AG09319 (cell line): ENCODE measurements at regions not wholly inside any gene's neighbourhood (a gene's known extent, or its start where the extent isn't known, plus 50 kb on each side); places are given as distances from the start of the nearest gene placed in this dataset.

ENCODE experiments used
- DNase-seq: peaks from one replicate; pipeline ENCODE4 v3.0.0-alpha.2; 2010; ENCODE audit warnings: low read depth; ENCODE audit errors: extremely low read depth
- CTCF ChIP-seq: IDR thresholded peaks from 2 replicates; pipeline ENCODE4 v1.5.1; 2011; ENCODE audit warnings: low read depth, mild to moderate bottlenecking, inconsistent platforms, low read length, moderate library complexity

DNA sequence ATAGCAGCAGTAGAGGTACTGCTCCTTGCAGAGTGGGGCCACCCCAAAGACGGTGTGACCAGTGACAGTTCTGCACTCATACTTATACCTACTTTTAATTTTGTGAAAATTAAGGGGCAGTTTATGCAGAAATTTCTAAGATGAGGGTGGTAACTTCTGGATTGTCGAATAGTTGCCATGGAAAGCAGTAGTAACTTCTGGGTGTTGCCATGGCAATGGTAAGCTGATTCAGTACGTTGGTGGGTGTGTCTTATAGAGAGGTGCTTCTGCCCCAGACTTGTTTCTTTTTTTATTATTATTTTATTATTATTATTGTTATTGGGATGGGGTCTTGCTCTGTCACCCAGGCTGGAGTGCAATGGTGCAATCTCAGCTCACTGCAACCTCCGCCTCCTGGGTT, 82.8 kb upstream of the L3MBTL4 start:
- no peak for DNase-seq
- no peak for TF ChIP-seq CTCF

DNA sequence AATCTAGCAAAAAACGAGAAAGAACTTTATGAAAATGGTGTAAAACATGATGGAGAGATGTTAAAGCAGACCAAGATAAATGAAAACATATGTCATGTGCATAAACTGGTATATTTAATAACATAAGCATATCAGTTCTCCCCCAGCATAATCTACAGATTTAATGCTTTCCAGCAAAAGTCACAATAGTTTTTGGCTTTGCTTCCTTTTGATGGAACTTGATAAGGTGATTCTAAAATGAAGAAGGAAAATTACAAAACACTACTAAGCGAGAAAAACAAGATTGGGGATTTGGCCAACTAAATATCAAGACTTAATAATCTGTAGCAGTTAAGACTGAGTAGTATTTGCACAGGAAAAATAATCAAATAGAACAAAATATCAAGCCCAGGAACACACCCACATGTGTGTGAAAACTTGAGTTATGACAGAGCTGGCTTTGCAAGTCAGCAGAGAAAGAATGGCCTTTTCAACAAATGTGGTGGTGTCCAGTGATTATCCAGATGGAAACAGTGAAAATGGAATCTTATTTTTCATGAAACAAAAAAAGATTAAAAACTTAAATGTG, 83.7 kb upstream of the L3MBTL4 start:
- DNase-seq, result no peak

GRCh38 chr18:6504605-6505497, 90.1 kb upstream of the L3MBTL4 start:
- no peak for TF ChIP-seq CTCF
- DNase-seq, result no peak

More for the DNA sequence above, 83.7 kb upstream of the L3MBTL4 start:
- TF ChIP-seq CTCF, result no peak

DNA sequence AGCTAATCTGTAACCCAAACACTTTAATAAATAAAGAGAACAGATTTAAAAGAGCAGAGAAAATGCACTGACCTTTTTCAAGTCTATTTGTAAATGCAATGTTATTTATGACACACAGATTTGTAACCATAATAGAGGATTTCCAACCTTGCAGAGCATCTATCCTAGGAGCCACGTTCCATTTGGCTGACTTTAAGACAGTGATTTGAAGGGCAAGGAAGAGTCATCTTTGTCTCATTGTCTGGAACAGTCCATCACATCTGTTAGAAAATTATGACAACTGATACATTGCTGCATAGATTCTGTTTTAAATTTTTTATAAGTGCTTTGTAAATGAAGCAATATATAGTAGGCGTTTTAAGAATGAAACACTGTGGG, 90.8 kb upstream of the L3MBTL4 start:
- no peak for TF ChIP-seq CTCF
- DNase-seq, result no peak

GRCh38 chr18:6509417-6509816, 94.7 kb upstream of the L3MBTL4 start:
- no peak for DNase-seq

DNA sequence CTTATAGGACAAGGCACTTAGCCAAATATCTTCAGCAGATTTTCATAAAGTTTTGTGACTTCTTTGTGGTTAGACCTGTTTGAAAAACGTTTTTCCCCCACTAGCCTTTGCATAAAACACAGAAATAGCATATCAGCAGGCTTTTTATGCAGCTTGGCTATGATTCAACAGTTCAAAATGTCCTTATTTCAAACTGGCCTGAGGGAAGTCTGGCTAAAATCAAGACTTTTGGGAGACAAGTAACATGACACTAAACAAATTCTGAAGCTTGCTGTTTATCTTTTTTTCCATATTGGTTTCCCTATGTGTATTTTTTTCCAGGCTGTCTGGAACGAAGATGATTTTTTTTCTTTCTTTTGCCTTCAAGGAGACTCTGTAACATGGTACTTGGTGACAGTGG, 95.1 kb upstream of the L3MBTL4 start:
- no peak for TF ChIP-seq CTCF
- no peak for DNase-seq

More at GRCh38 chr18:6509417-6509816, 94.7 kb upstream of the L3MBTL4 start:
- TF ChIP-seq CTCF, result no peak

GRCh38 chr18:6520901-6521300, 106.2 kb upstream of the L3MBTL4 start:
- DNase-seq, result no peak
- no peak for TF ChIP-seq CTCF
